Activated naive CD4-positive, alpha-beta T cell treated with anti-CD3 and anti-CD28 coated beads, Interleukin-2, amount 50 U/mL, for 72 hours (primary cell): ENCODE measurements at regions not wholly inside any gene's neighbourhood (a gene's known extent, or its start where the extent isn't known, plus 50 kb on each side); places are given as distances from the start of the nearest gene placed in this dataset.
A peak's percentile ranks its signal among the peaks of the same experiment; 100 is the strongest.
"Not testable (repeated sequence)": the region's sequence is repeated elsewhere in the genome, so short reads cannot be mapped to it uniquely, and the experiment has no call there.

Experiments
- ATAC-seq, 2 donors: fragments of 150-1000 bp; cut with Tn5 transposase; 2 replicates each; pipeline ENCODE4 v1.10.0; 2021; ENCODE audit warnings: mild to moderate bottlenecking in 2 of 2, moderate library complexity in 2 of 2
- DNase-seq, 2 donors: peaks; one replicate each; pipeline ENCODE4 v3.0.0; 2021 to 2022; ENCODE audit warnings: low spot score in 2 of 2
- H3K27ac Mint-ChIP-seq, 2 donors: one replicate each; pipeline ENCODE4 v1.8.0; 2022; ENCODE audit warnings: mild to moderate bottlenecking in 2 of 2, mixed read lengths in 2 of 2
- H3K36me3 Mint-ChIP-seq, 2 donors: one replicate each; pipeline ENCODE4 v1.8.0; 2022; ENCODE audit warnings: mixed read lengths in 2 of 2
- H3K9me3 Mint-ChIP-seq, 2 donors: one replicate each; pipeline ENCODE4 v1.8.0; 2022; ENCODE audit warnings: mixed read lengths in 2 of 2

DNA sequence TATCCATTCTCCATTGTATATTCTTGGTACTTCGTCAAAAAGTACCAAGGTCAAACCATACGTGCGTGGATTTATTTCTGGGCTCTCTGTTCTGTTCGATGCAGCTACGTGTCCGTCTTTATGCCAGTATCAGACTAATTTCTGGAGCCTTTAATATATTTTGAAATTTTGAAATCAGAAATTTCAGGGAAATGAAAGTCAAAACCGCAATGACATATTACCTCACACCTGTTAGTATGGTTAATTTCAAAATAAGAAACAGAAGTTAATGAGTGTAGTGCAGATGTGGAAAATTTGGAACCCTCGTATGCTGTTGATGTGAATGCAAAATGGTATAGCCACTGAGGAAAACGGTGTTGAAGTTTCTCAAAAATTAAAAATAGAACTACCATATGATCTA, 156.1 kb upstream of the TRIB2 start:
- H3K9me3 Mint-ChIP-seq = no peaks in the 10 kb centered on the region
- ATAC-seq = no peak
- no peak overlapping the region for H3K27ac Mint-ChIP-seq
- no peak for DNase-seq
- no peaks in the 10 kb centered on the region for H3K36me3 Mint-ChIP-seq

DNA sequence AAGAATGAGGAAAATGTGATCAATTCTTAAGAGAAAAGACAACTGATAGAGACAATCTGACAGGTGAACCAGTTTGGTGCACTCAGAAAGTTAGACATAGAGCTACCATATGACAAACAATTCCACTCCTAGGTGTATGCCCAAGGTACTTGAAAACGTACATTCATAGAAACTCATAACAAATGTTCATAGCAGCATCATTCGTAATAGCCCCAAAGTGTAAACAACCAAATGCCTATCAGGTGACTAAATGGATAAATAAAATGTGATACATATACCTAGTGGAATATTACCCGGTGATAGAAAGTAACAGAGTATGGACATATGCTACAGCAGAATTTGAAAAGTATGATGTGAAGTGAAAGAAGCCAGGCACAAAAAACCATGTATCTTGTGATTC, 149.3 kb upstream of the TRIB2 start:
- DNase-seq (no peak), ATAC-seq (no peak)
- no peaks in the 10 kb centered on the region for H3K36me3 Mint-ChIP-seq
- H3K9me3 Mint-ChIP-seq = no peaks in the 10 kb centered on the region
- H3K27ac Mint-ChIP-seq = no peak overlapping the region

DNA sequence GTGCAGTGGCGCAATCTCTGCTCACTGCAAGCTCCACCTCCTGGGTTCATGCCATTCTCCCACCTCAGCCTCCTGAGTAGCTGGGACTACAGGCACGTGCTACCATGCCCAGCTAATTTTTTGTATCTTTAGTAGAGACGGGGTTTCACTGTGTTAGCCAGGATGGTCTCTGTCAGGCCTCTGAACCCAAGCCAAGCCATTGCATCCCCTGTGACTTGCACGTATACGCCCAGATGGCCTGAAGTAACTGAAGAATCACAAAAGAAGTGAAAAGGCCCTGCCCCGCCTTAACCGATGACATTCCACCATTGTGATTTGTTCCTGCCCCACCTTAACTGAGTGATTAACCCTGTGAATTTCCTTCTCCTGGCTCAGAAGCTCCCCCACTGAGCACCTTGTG, 147.2 kb upstream of the TRIB2 start:
- not testable (repeated sequence) for ATAC-seq, DNase-seq, H3K9me3 Mint-ChIP-seq, H3K27ac Mint-ChIP-seq, H3K36me3 Mint-ChIP-seq

DNA sequence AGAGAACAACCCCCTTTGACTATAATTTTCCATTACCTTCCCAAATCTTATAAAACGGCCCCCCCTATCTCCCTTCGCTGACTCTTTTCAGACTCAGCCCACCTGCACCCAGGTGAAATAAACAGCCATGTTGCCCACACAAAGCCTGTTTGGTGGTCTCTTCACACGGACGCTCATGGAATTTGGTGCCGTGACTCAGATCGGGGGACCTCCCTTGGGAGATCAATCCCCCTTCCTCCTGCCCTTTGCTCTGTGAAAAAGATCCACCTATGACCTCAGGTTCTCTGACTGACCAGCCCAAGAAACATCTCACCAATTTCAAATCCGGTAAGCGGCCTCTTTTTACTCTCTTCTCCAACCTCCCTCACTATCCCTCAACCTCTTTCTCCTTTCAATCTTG, 146.8 kb upstream of the TRIB2 start:
- ATAC-seq, H3K9me3 Mint-ChIP-seq, H3K27ac Mint-ChIP-seq, H3K36me3 Mint-ChIP-seq, DNase-seq: not testable (repeated sequence)

DNA sequence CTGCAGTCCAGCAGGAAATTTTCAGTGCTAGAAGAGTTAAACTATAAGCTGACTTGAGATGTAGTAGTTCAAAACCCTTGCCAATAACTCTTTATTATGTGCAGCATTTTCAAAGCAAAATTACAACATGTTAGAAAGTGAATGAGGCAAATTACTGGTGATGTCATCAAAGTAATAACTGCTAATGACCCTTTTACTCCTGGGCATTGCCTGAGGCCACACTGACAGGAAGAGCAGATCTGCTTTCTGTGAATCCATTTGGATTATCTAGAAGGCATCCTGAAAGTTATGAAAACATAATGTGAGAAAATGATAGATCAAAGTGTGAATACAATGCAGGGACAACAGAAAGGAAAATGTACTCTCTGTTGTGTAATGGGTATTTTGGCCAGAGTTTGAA, 139.6 kb upstream of the TRIB2 start:
- ATAC-seq = no peak
- peaks cover 0 to 6% of the 10 kb centered on the region in 2 donors for H3K9me3 Mint-ChIP-seq

DNA sequence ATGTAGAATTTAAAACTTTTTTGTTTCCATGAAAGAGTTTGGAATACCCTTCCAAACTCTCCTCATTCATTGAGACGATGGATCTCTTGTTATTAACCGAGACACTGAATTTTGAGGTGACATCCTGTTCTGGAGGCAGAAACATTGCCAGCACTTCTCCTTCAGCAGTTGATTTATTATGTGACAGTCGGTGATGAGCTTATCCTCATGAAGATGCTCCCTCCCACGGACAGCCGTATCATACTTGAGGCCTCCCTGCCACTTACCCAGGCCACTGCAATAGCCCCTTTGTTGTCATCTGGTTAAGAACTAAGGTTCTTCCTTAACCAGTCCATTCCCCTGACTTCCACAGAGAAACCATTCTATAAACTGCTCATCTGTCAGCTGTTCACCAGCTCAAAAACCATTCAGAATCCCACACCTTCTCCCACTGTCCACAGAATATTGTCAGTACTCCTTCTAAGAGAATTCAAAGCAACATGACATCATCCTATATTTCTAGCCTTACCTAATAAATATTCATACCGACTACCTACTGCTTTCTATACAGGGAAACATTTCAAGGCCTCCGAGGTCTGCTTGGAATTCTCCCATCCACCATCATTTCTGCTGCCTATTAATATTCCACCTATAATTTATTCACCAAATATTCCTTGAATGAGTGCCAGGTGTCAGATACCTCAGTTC, 139.0 kb upstream of the TRIB2 start:
- ATAC-seq = no peak
- DNase-seq = no peak
- H3K9me3 Mint-ChIP-seq = peaks cover 0 to 8% of the 10 kb centered on the region in 2 donors
- no peak overlapping the region for H3K27ac Mint-ChIP-seq
- no peaks in the 10 kb centered on the region for H3K36me3 Mint-ChIP-seq

More for the DNA sequence above, 139.6 kb upstream of the TRIB2 start:
- H3K27ac Mint-ChIP-seq = no peak overlapping the region
- no peak for DNase-seq
- H3K36me3 Mint-ChIP-seq = no peaks in the 10 kb centered on the region

DNA sequence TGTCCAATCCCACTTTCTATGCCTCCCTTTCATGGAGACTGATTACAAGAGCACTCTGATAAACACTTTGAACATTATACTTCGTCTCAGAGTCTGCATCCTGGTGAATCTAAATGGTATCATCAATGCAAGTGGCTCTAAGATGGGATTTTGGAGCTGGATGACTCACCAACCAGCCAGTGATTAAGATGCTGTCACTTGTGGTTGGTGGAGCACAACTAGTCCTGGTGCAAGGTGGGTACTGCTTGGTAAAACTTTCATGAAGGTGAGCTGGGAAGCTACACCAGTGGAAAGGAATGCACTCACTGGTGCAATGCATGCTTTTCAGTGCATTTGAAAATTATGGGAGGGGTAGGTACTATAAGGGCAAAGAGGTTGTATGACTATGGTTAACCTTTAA, 137.7 kb upstream of the TRIB2 start:
- no peaks in the 10 kb centered on the region for H3K36me3 Mint-ChIP-seq
- no peak overlapping the region for H3K27ac Mint-ChIP-seq
- no peak for DNase-seq
- H3K9me3 Mint-ChIP-seq = peaks cover 0 to 8% of the 10 kb centered on the region in 2 donors
- peak in 1 of 2 donors; percentile 59 for ATAC-seq

DNA sequence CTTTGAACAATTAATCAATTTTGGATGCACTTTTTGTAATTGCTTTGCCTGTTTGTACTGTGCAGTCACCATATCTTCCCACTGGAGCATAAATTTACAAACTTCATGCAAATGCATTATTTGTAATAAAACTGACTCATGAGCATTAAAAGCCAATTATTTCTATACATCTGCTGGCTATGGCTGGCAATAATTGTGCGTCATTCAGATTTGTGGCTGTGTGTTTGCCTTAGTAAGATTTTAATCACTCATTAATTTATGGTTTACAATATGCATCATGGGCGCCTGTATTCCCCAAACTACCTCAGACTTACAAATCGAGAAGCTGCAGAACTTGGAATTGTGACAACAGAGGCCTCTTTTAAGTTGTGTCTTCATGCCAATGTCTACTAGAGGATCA, 132.4 kb upstream of the TRIB2 start:
- ATAC-seq (no peak), DNase-seq (no peak)
- Mint-ChIP-seq H3K27ac (no peak overlapping the region), H3K36me3 (peaks cover 0 to 6% of the 10 kb centered on the region in 2 donors), H3K9me3 (peaks cover 0 to 8% of the 10 kb centered on the region in 2 donors)

DNA sequence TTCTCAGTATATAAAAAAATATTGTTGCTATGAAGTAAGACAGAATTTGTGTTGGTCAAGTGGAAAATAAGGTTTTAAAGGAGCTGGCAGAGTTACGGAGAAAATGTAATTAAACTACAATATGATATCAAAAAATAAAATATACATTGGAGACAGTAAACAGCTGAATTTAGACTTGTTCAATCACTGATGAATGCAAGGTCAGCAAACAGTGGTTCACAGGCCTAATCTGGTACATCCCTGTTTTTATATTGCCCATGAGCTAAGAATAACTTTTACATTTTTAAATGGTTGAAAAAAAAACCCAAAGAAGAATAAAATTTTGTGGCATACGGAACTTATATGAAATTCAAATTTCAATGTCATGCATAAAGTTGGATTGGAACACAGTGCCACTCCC, 131.0 kb upstream of the TRIB2 start:
- H3K36me3 Mint-ChIP-seq = peaks cover 0 to 9% of the 10 kb centered on the region in 2 donors
- ATAC-seq (no peak), DNase-seq (no peak)
- no peak overlapping the region for H3K27ac Mint-ChIP-seq
- peaks cover 0 to 8% of the 10 kb centered on the region in 2 donors for H3K9me3 Mint-ChIP-seq

DNA sequence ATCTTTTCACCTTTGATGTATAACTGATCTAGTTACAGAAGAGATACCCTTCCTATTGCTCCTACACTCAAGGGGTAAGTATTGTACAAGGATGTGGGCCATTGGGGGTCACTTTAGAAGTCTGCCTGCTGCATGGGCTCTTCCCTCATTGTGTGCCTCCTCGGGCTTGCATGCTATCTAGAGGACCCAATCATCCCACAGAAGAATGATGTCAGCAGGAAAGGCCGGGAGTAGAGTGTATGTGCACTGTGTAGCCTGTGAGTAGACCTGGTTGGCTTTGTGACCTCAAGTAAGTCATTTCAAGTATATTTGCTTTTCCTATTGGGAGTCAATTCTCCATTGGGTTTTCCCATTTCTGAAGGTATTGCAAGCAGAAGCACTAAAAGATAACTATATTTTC, 129.5 kb upstream of the TRIB2 start:
- Mint-ChIP-seq H3K9me3 (peaks cover 0 to under 1% of the 10 kb centered on the region in 2 donors), H3K27ac (no peak overlapping the region), H3K36me3 (peaks cover 0 to 9% of the 10 kb centered on the region in 2 donors)
- DNase-seq (no peak), ATAC-seq (no peak)

DNA sequence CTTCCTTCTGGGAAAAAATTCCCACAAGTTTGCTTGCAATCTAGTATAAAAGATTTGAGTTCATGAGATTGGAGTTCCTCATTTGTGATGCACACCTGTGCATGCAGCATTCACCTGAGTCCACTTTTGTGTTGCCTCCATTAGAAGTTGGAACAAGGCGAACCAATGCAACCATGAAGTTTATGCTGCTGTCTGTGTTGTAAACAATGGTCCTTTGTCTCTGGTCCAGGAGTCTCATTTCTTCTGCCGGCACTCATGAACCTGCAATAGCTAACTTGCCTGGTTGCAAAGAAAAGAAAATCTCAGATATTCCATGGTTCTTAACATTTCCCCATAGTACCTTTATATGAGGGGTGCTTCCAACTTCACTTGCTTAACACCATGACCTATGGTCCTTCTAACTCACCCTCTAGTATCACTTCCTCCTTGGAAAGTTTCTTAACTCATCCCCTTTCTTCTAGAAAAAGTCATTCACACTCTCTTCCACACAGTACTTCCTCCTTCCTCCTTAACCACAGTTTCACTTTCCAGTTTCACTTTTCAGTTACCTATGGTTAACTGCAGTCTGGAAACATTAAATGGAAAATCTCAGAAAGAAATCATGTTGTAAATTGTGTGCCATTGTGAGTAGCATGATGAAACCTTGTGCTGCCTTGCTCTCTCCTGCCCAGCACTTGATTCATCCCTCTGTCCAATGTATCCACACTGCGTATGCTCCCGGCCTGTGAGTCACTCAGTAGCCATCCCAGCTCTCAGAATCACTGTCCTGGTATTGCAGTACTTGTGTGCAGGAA, 128.8 kb upstream of the TRIB2 start:
- Mint-ChIP-seq H3K36me3 (peaks cover 0 to 9% of the 10 kb centered on the region in 2 donors), H3K27ac (no peak overlapping the region), H3K9me3 (no peaks in the 10 kb centered on the region)
- DNase-seq (no peak), ATAC-seq (peak; percentile 64 to 88)

DNA sequence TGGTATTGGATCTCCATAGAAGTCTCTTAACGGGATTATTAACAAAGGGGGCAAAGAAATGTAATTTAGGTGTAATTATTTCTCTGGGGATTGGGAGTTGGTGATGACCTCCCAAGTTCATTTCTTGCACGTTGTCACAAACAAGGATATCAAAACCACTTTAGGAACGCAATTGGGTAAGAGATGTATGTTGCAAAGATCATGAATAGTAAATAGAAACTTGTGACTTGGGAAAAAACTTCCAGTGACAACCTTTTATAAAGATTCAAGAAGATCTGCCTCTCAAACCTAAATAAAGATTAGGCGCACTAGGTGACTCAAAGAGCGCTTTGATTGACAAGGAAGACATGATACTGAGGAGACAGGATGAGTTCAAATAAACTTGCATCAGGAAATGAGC, 127.8 kb upstream of the TRIB2 start:
- no peak overlapping the region for H3K27ac Mint-ChIP-seq
- no peaks in the 10 kb centered on the region for H3K9me3 Mint-ChIP-seq
- no peak for ATAC-seq

DNA sequence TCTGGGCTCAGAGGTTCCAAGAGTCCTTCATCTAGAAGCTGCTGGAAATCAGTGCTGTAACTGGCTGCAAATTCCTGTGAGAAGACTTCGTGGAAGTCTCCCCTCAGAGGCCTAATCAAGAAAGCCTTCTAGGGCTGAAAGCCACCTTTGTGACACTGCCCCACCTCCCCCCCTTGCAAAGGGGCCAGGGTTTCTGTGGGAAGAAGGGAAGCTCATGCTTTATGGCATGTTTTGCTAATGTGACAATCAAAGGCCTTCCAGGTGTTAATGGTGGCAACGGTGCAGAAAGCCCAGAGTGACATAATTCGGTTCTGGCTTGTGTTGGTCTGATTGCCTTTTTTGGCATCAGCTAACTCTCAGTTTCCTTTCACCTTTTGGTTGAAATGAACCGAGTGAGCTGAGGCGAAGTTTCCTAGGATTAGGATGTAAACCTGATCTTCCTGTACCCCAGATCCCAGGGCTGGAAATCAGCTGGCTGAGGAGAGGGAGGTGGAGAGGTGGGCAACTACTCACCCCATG, 126.9 kb upstream of the TRIB2 start:
- no peaks in the 10 kb centered on the region for H3K9me3 Mint-ChIP-seq
- no peak for DNase-seq

More for the DNA sequence above, 127.8 kb upstream of the TRIB2 start:
- peaks cover 0 to 9% of the 10 kb centered on the region in 2 donors for H3K36me3 Mint-ChIP-seq
- no peak for DNase-seq

DNA sequence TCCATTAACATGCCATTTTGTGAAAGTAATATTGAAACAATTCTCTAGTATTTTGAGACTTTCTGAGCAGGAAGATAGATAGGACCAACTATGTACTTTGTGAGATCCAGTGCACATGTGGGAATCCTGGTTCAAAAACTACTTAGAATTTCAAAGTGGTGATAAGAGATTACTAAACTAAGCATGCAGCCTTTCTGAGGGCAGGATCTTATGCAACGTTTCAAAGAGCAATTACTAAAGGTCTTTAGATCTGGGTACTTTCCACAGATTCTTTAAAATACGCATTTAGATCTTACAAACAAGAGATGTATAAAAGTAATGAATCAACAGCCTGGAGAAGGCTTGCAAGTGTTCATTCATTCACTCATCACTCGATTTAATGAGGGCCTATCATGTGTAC, 124.4 kb upstream of the TRIB2 start:
- ATAC-seq (no peak), DNase-seq (no peak)
- peaks cover 0 to 9% of the 10 kb centered on the region in 2 donors for H3K36me3 Mint-ChIP-seq
- H3K9me3 Mint-ChIP-seq = no peaks in the 10 kb centered on the region
- no peak overlapping the region for H3K27ac Mint-ChIP-seq

More for the DNA sequence above, 126.9 kb upstream of the TRIB2 start:
- Mint-ChIP-seq H3K27ac (no peak overlapping the region), H3K36me3 (peaks cover 0 to 9% of the 10 kb centered on the region in 2 donors)
- ATAC-seq = no peak

DNA sequence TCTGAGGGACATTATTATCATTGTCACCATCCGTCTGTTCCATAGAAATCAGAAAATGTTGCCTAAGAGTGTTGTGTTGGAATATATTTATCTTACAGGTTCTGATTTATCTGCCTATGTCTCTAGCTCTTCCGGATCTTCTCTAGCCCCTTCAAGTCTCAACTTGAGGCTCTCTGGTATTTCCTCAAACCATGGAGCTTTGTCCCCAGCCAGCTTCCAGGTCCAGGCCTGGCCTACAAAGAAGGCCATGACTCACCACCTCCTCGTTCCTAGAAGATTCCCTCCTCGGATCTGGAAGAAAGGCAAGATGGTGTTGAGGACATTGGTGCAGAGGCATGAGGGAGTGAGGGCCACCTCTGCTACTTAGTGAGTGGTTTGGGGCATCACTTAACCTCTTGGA, 122.1 kb upstream of the TRIB2 start:
- no peaks in the 10 kb centered on the region for H3K9me3 Mint-ChIP-seq
- no peak overlapping the region for H3K27ac Mint-ChIP-seq
- peaks cover 0 to under 1% of the 10 kb centered on the region in 2 donors for H3K36me3 Mint-ChIP-seq
- DNase-seq (no peak), ATAC-seq (no peak)

DNA sequence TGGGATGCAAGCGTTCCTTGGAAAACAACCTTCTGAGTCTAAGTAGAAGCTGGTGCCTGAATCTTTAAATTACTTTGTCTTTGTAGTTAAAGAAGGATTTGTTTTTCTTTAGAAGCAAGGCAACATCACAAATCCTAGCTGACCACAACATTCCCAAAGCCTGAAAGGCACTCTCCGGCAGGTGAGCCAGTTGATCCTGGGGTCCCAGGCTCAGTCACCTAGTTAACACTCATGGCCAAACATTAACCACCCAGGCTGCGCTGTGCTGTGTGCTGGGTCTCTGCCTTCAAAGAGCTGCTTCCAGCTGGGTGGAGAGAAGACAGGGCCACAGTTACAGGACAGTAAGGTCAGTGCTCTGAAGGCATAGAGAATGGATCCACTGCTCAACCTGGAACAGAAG, 120.0 kb upstream of the TRIB2 start:
- ATAC-seq (no peak), DNase-seq (no peak)
- Mint-ChIP-seq H3K9me3 (peaks cover 0 to 1% of the 10 kb centered on the region in 2 donors), H3K36me3 (peaks cover 0 to 5% of the 10 kb centered on the region in 2 donors), H3K27ac (no peak overlapping the region)

DNA sequence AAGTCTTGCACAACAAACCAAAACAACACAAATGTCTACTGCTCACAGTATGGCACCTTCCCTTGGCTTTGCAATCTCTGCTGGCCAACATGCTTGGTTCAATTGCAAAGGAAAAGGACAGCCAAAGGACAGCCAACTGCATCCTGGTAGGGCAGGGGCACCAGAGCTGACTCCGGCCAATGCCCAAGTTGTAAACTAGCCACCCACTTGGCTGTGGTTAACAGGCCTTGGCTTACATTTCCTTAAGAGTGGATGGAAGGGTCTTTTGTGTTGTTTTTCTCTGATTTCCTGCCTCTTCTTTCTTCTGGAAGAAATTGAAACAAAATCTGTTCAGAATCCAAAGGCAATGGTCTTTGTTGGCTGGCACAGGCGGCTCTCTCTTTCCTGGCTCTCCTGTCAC, 119.1 kb upstream of the TRIB2 start:
- Mint-ChIP-seq H3K9me3 (peaks cover 0 to 4% of the 10 kb centered on the region in 2 donors), H3K36me3 (peaks cover 0 to 5% of the 10 kb centered on the region in 2 donors), H3K27ac (no peak overlapping the region)
- DNase-seq (no peak), ATAC-seq (no peak)
